ENCODE measurements at regions not wholly inside any gene's neighbourhood (a gene's known extent, or its start where the extent isn't known, plus 50 kb on each side); places are given as distances from the start of the nearest gene placed in this dataset.

- TF ChIP-seq CEBPB (IDR thresholded peaks at IDR 0.05), result no peak
- no peak for TF ChIP-seq EGR1 (IDR thresholded peaks at IDR 0.05)
Observed at GRCh38 chr20:48300529-48300928, 515.2 kb upstream of the SULF2 start.

GRCh38 chr20:48298851-48299484 lies 513.7 kb upstream of the SULF2 start:
- TF ChIP-seq MAX (IDR thresholded peaks at IDR 0.05) (no peak), NFIC (IDR thresholded peaks at IDR 0.05) (peak; percentile 36; the same call in 1 of the 2 replicates)

- TF ChIP-seq USF1 (IDR thresholded peaks at IDR 0.05) (no peak), TEAD4 (IDR thresholded peaks at IDR 0.05) (no peak), EGR1 (IDR thresholded peaks at IDR 0.05) (no peak), FOXM1 (IDR thresholded peaks at IDR 0.05; ENCODE audit: borderline replicate concordance, low read depth) (no peak), CREB1 (IDR thresholded peaks at IDR 0.05; ENCODE audit: low read depth) (no peak), CEBPB (IDR thresholded peaks at IDR 0.05) (no peak), RAD21 (IDR thresholded peaks at IDR 0.05; ENCODE audit: low read depth) (no peak), TCF12 (IDR thresholded peaks at IDR 0.05; ENCODE audit: low read depth) (no peak), YY1 (IDR thresholded peaks at IDR 0.05; ENCODE audit: low read depth) (no peak), REST (IDR thresholded peaks at IDR 0.05; ENCODE audit: low read depth) (no peak), ZBTB7A (IDR thresholded peaks at IDR 0.05; ENCODE audit: low read depth) (no peak), NFIC (IDR thresholded peaks at IDR 0.05) (no peak), EP300 (IDR thresholded peaks at IDR 0.05; ENCODE audit: borderline replicate concordance) (no peak), MAX (IDR thresholded peaks at IDR 0.05) (no peak), TAF1 (IDR thresholded peaks at IDR 0.05; ENCODE audit: low read depth) (no peak)
Observed at GRCh38 chr20:48298433-48298832, 513.2 kb upstream of the SULF2 start.

- TF ChIP-seq USF1 (IDR thresholded peaks at IDR 0.05) (0 out of 2 replicates have a peak, but pooled peaks have one; percentile 24), EP300 (IDR thresholded peaks at IDR 0.05; ENCODE audit: borderline replicate concordance) (no peak), TEAD4 (IDR thresholded peaks at IDR 0.05) (peak; percentile 39; the same call in 1 of the 2 replicates), CEBPB (IDR thresholded peaks at IDR 0.05) (no peak)
Observed at GRCh38 chr20:48295966-48296421, 510.7 kb upstream of the SULF2 start.

- TF ChIP-seq TEAD4 (IDR thresholded peaks at IDR 0.05) (peak; percentile 72), EP300 (IDR thresholded peaks at IDR 0.05; ENCODE audit: borderline replicate concordance) (peak; percentile 47; the same call in 1 of the 2 replicates), YY1 (IDR thresholded peaks at IDR 0.05; ENCODE audit: low read depth) (no peak), TCF12 (IDR thresholded peaks at IDR 0.05; ENCODE audit: low read depth) (no peak), TAF1 (IDR thresholded peaks at IDR 0.05; ENCODE audit: low read depth) (no peak), RAD21 (IDR thresholded peaks at IDR 0.05; ENCODE audit: low read depth) (peak; percentile 47)
Observed at GRCh38 chr20:48295445-48295903, 510.2 kb upstream of the SULF2 start.

GRCh38 chr20:48294942-48295341 lies 509.7 kb upstream of the SULF2 start:
- TF ChIP-seq TCF12 (IDR thresholded peaks at IDR 0.05; ENCODE audit: low read depth) (no peak), TEAD4 (IDR thresholded peaks at IDR 0.05) (no peak), YY1 (IDR thresholded peaks at IDR 0.05; ENCODE audit: low read depth) (no peak), FOXM1 (IDR thresholded peaks at IDR 0.05; ENCODE audit: borderline replicate concordance, low read depth) (no peak), CREB1 (IDR thresholded peaks at IDR 0.05; ENCODE audit: low read depth) (no peak), RAD21 (IDR thresholded peaks at IDR 0.05; ENCODE audit: low read depth) (no peak), EGR1 (IDR thresholded peaks at IDR 0.05) (no peak), CEBPB (IDR thresholded peaks at IDR 0.05) (no peak), TAF1 (IDR thresholded peaks at IDR 0.05; ENCODE audit: low read depth) (no peak), NFIC (IDR thresholded peaks at IDR 0.05) (no peak), REST (IDR thresholded peaks at IDR 0.05; ENCODE audit: low read depth) (no peak), MAX (IDR thresholded peaks at IDR 0.05) (no peak), ZBTB7A (IDR thresholded peaks at IDR 0.05; ENCODE audit: low read depth) (no peak), USF1 (IDR thresholded peaks at IDR 0.05) (no peak), EP300 (IDR thresholded peaks at IDR 0.05; ENCODE audit: borderline replicate concordance) (no peak)

Measured in Ishikawa (cell line).